ENCODE measurements at regions not wholly inside any gene's neighbourhood (a gene's known extent, or its start where the extent isn't known, plus 50 kb on each side); places are given as distances from the start of the nearest gene placed in this dataset.
"Not testable (repeated sequence)": the region's sequence is repeated elsewhere in the genome, so short reads cannot be mapped to it uniquely, and the experiment has no call there.

- no peak overlapping the region for H3K4me3 ChIP-seq (ENCODE audit: low read depth, low read length)
- no peak for TF ChIP-seq CTCF (conservative IDR thresholded peaks at IDR 0.05; ENCODE audit: low read depth, low read length)
- no peak for DNase-seq (ENCODE audit: low read depth)
These were observed 619.5 kb upstream of the SMIM31 start for GRCh38 chr4:164134388-164134787.

GRCh38 chr4:164136180-164136616, 617.7 kb upstream of the SMIM31 start:
- DNase-seq (ENCODE audit: low read depth): peak; percentile 6
- no peak overlapping the region for H3K4me3 ChIP-seq (ENCODE audit: low read depth, low read length)
- no peak for TF ChIP-seq CTCF (conservative IDR thresholded peaks at IDR 0.05; ENCODE audit: low read depth, low read length)

- H3K4me3 ChIP-seq (ENCODE audit: low read depth, low read length): no peak overlapping the region
- DNase-seq (ENCODE audit: low read depth): no peak
- TF ChIP-seq CTCF (conservative IDR thresholded peaks at IDR 0.05; ENCODE audit: low read depth, low read length): no peak
These were observed 615.4 kb upstream of the SMIM31 start for GRCh38 chr4:164138521-164138920.

GRCh38 chr4:164139291-164139690, 614.6 kb upstream of the SMIM31 start:
- no peak for DNase-seq (ENCODE audit: low read depth)
- TF ChIP-seq CTCF (conservative IDR thresholded peaks at IDR 0.05; ENCODE audit: low read depth, low read length): no peak
- H3K4me3 ChIP-seq (ENCODE audit: low read depth, low read length): no peak overlapping the region

GRCh38 chr4:164141755-164142375, 612.1 kb upstream of the SMIM31 start:
- not testable (repeated sequence) for DNase-seq (ENCODE audit: low read depth); H3K4me3 ChIP-seq (ENCODE audit: low read depth, low read length)

- TF ChIP-seq CTCF (conservative IDR thresholded peaks at IDR 0.05; ENCODE audit: low read depth, low read length): no peak
- no peak for DNase-seq (ENCODE audit: low read depth)
- H3K4me3 ChIP-seq (ENCODE audit: low read depth, low read length): no peak overlapping the region
These were observed 599.5 kb upstream of the SMIM31 start for GRCh38 chr4:164154416-164154815.

GRCh38 chr4:164169591-164169990, 584.3 kb upstream of the SMIM31 start:
- no peak overlapping the region for H3K4me3 ChIP-seq (ENCODE audit: low read depth, low read length)
- TF ChIP-seq CTCF (conservative IDR thresholded peaks at IDR 0.05; ENCODE audit: low read depth, low read length): no peak
- DNase-seq (ENCODE audit: low read depth): peak; percentile 27
